ENCODE measurements at regions not wholly inside any gene's neighbourhood (a gene's known extent, or its start where the extent isn't known, plus 50 kb on each side); places are given as distances from the start of the nearest gene placed in this dataset.

- Histone ChIP-seq H3K9me2 (replicated peaks; ENCODE audit: control insufficient read depth, low read length) (no peaks in the 10 kb centered on the region), H3K36me3 (ENCODE audit: control insufficient read depth, low read length) (no peaks in the 10 kb centered on the region), H3K27ac (ENCODE audit: low read depth, low read length) (no peak overlapping the region), H4K20me1 (ENCODE audit: control insufficient read depth, insufficient read depth, low read depth, low read length) (no peaks in the 10 kb centered on the region), H3F3A (ENCODE audit: control insufficient read depth, insufficient read depth) (no peaks in the 10 kb centered on the region), H3K27me3 (ENCODE audit: control insufficient read depth, low read length) (peaks cover 3% of the 10 kb centered on the region; the same call in 1 of the 2 replicates), H3K9me3 (ENCODE audit: control insufficient read depth, insufficient read depth, low read length) (no peaks in the 10 kb centered on the region), H3K4me1 (ENCODE audit: control insufficient read depth, low read length) (no peaks in the 10 kb centered on the region; the same call in 1 of the 2 replicates), H3K4me2 (ENCODE audit: low read length) (no peak overlapping the region), H3K4me3 (ENCODE audit: low read length) (no peak overlapping the region), H3K79me2 (ENCODE audit: control insufficient read depth, low read length) (no peaks in the 10 kb centered on the region)
- TF ChIP-seq CTCF (IDR thresholded peaks at IDR 0.05; ENCODE audit: low read depth, low read length, poor library complexity, severe bottlenecking) (no peak), EZH2phosphoT487 (IDR thresholded peaks at IDR 0.05; ENCODE audit: borderline replicate concordance, low read length) (no peak)
Observed at GRCh38 chr7:101717628-101718357, 88.7 kb upstream of the MYL10 start.

DNA sequence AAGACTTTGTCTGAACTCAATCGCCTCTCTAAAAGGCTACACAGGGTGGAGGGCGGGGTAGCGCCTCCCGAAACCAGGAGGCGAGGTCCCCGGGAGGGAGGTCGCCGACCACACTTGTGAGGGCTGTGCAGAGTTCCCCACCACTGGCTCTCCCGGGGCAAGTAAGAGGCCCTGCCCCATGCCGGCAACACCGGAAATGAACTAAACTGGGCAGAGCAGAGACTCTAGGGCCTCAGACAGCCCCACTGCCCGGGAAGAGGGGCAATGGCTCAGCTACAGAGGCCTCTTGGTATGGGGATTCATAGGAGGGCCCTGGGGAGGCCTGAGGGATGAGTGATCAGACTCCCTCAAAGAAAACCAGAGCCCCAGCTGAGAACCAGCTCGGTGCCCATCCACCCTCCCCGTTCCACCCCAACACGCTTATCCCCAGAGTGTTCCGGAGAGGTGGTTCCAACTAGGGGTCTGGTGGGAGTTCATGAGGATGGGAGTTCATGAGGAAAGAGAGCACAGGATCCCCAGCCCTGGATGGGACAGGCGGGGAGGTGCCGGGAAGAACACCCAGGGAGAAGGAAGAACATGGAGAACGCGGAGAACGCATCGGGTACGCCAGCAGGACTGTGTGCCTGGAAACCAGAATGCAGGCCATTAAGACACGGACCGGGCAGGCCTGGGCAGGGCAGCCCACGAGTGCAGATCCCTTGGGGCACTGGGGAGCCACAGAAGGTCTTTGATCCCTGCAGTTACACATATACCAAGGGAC lies 89.4 kb upstream of the MYL10 start:
- Histone ChIP-seq H3K9me3 (ENCODE audit: control insufficient read depth, insufficient read depth, low read length) (no peaks in the 10 kb centered on the region), H4K20me1 (ENCODE audit: control insufficient read depth, insufficient read depth, low read depth, low read length) (no peaks in the 10 kb centered on the region), H3K79me2 (ENCODE audit: control insufficient read depth, low read length) (no peaks in the 10 kb centered on the region), H3K4me2 (ENCODE audit: low read length) (no peak overlapping the region), H3K4me3 (ENCODE audit: low read length) (no peak overlapping the region), H3F3A (ENCODE audit: control insufficient read depth, insufficient read depth) (no peaks in the 10 kb centered on the region), H3K27me3 (ENCODE audit: control insufficient read depth, low read length) (peaks cover 3% of the 10 kb centered on the region; the same call in 1 of the 2 replicates), H3K4me1 (ENCODE audit: control insufficient read depth, low read length) (no peaks in the 10 kb centered on the region; the same call in 1 of the 2 replicates), H3K27ac (ENCODE audit: low read depth, low read length) (no peak overlapping the region), H3K36me3 (ENCODE audit: control insufficient read depth, low read length) (no peaks in the 10 kb centered on the region), H3K9me2 (replicated peaks; ENCODE audit: control insufficient read depth, low read length) (no peaks in the 10 kb centered on the region)
- TF ChIP-seq CTCF (IDR thresholded peaks at IDR 0.05; ENCODE audit: low read depth, low read length, poor library complexity, severe bottlenecking) (no peak), EZH2phosphoT487 (IDR thresholded peaks at IDR 0.05; ENCODE audit: borderline replicate concordance, low read length) (no peak)

- Histone ChIP-seq H3K79me2 (ENCODE audit: control insufficient read depth, low read length) (no peaks in the 10 kb centered on the region), H4K20me1 (ENCODE audit: control insufficient read depth, insufficient read depth, low read depth, low read length) (no peaks in the 10 kb centered on the region), H3K27ac (ENCODE audit: low read depth, low read length) (no peak overlapping the region), H3K4me2 (ENCODE audit: low read length) (no peak overlapping the region), H3K27me3 (ENCODE audit: control insufficient read depth, low read length) (peaks cover 3% of the 10 kb centered on the region; the same call in 1 of the 2 replicates), H3K36me3 (ENCODE audit: control insufficient read depth, low read length) (no peaks in the 10 kb centered on the region), H3F3A (ENCODE audit: control insufficient read depth, insufficient read depth) (no peaks in the 10 kb centered on the region), H3K4me1 (ENCODE audit: control insufficient read depth, low read length) (no peaks in the 10 kb centered on the region; the same call in 1 of the 2 replicates), H3K4me3 (ENCODE audit: low read length) (no peak overlapping the region), H3K9me3 (ENCODE audit: control insufficient read depth, insufficient read depth, low read length) (no peaks in the 10 kb centered on the region), H3K9me2 (replicated peaks; ENCODE audit: control insufficient read depth, low read length) (no peaks in the 10 kb centered on the region)
- no peak for TF ChIP-seq EZH2phosphoT487 (IDR thresholded peaks at IDR 0.05; ENCODE audit: borderline replicate concordance, low read length)
- TF ChIP-seq CTCF (IDR thresholded peaks at IDR 0.05; ENCODE audit: low read depth, low read length, poor library complexity, severe bottlenecking): no peak
Observed at GRCh38 chr7:101719123-101719470, 90.0 kb upstream of the MYL10 start.
